Activated CD4-positive, alpha-beta memory T cell treated with anti-CD3 and anti-CD28 coated beads, Interleukin-2, amount 10 ng/mL, durations not matched to agents 7 days and 5 days (primary cell): ENCODE measurements at regions not wholly inside any gene's neighbourhood (a gene's known extent, or its start where the extent isn't known, plus 50 kb on each side); places are given as distances from the start of the nearest gene placed in this dataset.
"Not testable (repeated sequence)": the region's sequence is repeated elsewhere in the genome, so short reads cannot be mapped to it uniquely, and the experiment has no call there.

ENCODE experiments used
- CTCF ChIA-PET: fragments of 350-600 bp; sonication (Branson Sonifier 250); formaldehyde crosslinking; loops from one replicate; lab custom pipeline; 2021; ENCODE audit warnings: antibody characterized with exemption, inconsistent platforms; lab: Charles Lee
- POLR2A ChIA-PET: fragments of 350-600 bp; sonication (Branson Sonifier 250); formaldehyde crosslinking; loops from one replicate; lab custom pipeline; 2021; ENCODE audit warnings: antibody characterized with exemption; lab: Charles Lee
- DNase-seq: peaks from one replicate; pipeline ENCODE4 v3.0.0-alpha.2; 2020
- H3K27ac Mint-ChIP-seq: one replicate; pipeline ENCODE4 v1.8.0; 2021; ENCODE audit warnings: mild to moderate bottlenecking, mixed read lengths
- H3K27me3 Mint-ChIP-seq: one replicate; pipeline ENCODE4 v1.8.0; 2021; ENCODE audit warnings: mixed read lengths
- H3K36me3 Mint-ChIP-seq: one replicate; pipeline ENCODE4 v1.8.0; 2021; ENCODE audit warnings: low read depth, mixed read lengths
- H3K4me1 Mint-ChIP-seq: one replicate; pipeline ENCODE4 v1.8.0; 2021; ENCODE audit warnings: mixed read lengths
- H3K4me3 Mint-ChIP-seq: one replicate; pipeline ENCODE4 v1.8.0; 2021; ENCODE audit warnings: mild to moderate bottlenecking, mixed read lengths
- H3K9me3 Mint-ChIP-seq: one replicate; pipeline ENCODE4 v1.8.0; 2021; ENCODE audit warnings: mixed read lengths

- H3K4me1 Mint-ChIP-seq = no peaks in the 10 kb centered on the region
- CTCF ChIA-PET = interaction anchor here (0.7 kb wide), 1 partner anchor 105 kb away, joined by 4 read pairs; no protein-coding TSS in a partner anchor
Observed at GRCh38 chr1:232150770-232151548, 479.0 kb downstream of the SIPA1L2 start.

GRCh38 chr1:232149287-232150201, 480.4 kb downstream of the SIPA1L2 start:
- POLR2A ChIA-PET = no interaction called here
- peaks cover 6% of the 10 kb centered on the region for H3K27me3 Mint-ChIP-seq
- CTCF ChIA-PET = no interaction called here
- H3K27ac Mint-ChIP-seq = no peak overlapping the region
- H3K9me3 Mint-ChIP-seq = no peaks in the 10 kb centered on the region
- H3K4me1 Mint-ChIP-seq = no peaks in the 10 kb centered on the region
- H3K36me3 Mint-ChIP-seq = no peaks in the 10 kb centered on the region
- no peak for DNase-seq
- H3K4me3 Mint-ChIP-seq = no peak overlapping the region

More at GRCh38 chr1:232150770-232151548, 479.0 kb downstream of the SIPA1L2 start:
- peaks cover 6% of the 10 kb centered on the region for H3K27me3 Mint-ChIP-seq
- no peaks in the 10 kb centered on the region for H3K36me3 Mint-ChIP-seq
- no peak for DNase-seq
- POLR2A ChIA-PET = no interaction called here
- H3K4me3 Mint-ChIP-seq = no peak overlapping the region
- peaks cover 2% of the 10 kb centered on the region for H3K9me3 Mint-ChIP-seq
- no peak overlapping the region for H3K27ac Mint-ChIP-seq

- ChIA-PET CTCF (no interaction called here), POLR2A (no interaction called here)
- no peaks in the 10 kb centered on the region for H3K9me3 Mint-ChIP-seq
- no peaks in the 10 kb centered on the region for H3K4me1 Mint-ChIP-seq
- DNase-seq = no peak
- no peak overlapping the region for H3K27ac Mint-ChIP-seq
- no peaks in the 10 kb centered on the region for H3K36me3 Mint-ChIP-seq
- H3K4me3 Mint-ChIP-seq = no peak overlapping the region
- peaks cover 6% of the 10 kb centered on the region for H3K27me3 Mint-ChIP-seq
Observed at GRCh38 chr1:232147215-232147614, 482.7 kb downstream of the SIPA1L2 start.

GRCh38 chr1:232146514-232146913, 483.4 kb downstream of the SIPA1L2 start:
- DNase-seq = no peak
- Mint-ChIP-seq H3K27ac (no peak overlapping the region), H3K4me1 (no peaks in the 10 kb centered on the region), H3K36me3 (no peaks in the 10 kb centered on the region), H3K9me3 (no peaks in the 10 kb centered on the region), H3K4me3 (no peak overlapping the region), H3K27me3 (peaks cover 6% of the 10 kb centered on the region)
- ChIA-PET POLR2A (no interaction called here), CTCF (no interaction called here)

- Mint-ChIP-seq H3K4me1 (no peaks in the 10 kb centered on the region), H3K27ac (no peak overlapping the region), H3K4me3 (no peak overlapping the region), H3K9me3 (no peaks in the 10 kb centered on the region), H3K27me3 (peaks cover 6% of the 10 kb centered on the region), H3K36me3 (no peaks in the 10 kb centered on the region)
- CTCF ChIA-PET = no interaction called here
- POLR2A ChIA-PET = no interaction called here
- no peak for DNase-seq
Observed at GRCh38 chr1:232145768-232146167, 484.2 kb downstream of the SIPA1L2 start.

- no peaks in the 10 kb centered on the region for H3K4me1 Mint-ChIP-seq
- peaks cover 7% of the 10 kb centered on the region for H3K27me3 Mint-ChIP-seq
- no peak overlapping the region for H3K4me3 Mint-ChIP-seq
- ChIA-PET POLR2A (no interaction called here), CTCF (no interaction called here)
- no peak overlapping the region for H3K27ac Mint-ChIP-seq
- no peak for DNase-seq
- no peaks in the 10 kb centered on the region for H3K36me3 Mint-ChIP-seq
- no peaks in the 10 kb centered on the region for H3K9me3 Mint-ChIP-seq
Observed at GRCh38 chr1:232144696-232145230, 485.2 kb downstream of the SIPA1L2 start.

- Mint-ChIP-seq H3K27ac (no peak overlapping the region), H3K27me3 (peaks cover 7% of the 10 kb centered on the region), H3K36me3 (no peaks in the 10 kb centered on the region), H3K9me3 (no peaks in the 10 kb centered on the region), H3K4me1 (no peaks in the 10 kb centered on the region), H3K4me3 (no peak overlapping the region)
- CTCF ChIA-PET = no interaction called here
- POLR2A ChIA-PET = no interaction called here
- no peak for DNase-seq
Observed at GRCh38 chr1:232143315-232143886, 486.5 kb downstream of the SIPA1L2 start.

GRCh38 chr1:232142403-232143314, 487.3 kb downstream of the SIPA1L2 start:
- no peaks in the 10 kb centered on the region for H3K9me3 Mint-ChIP-seq
- DNase-seq = no peak
- H3K4me1 Mint-ChIP-seq = no peaks in the 10 kb centered on the region
- H3K4me3 Mint-ChIP-seq = no peak overlapping the region
- ChIA-PET POLR2A (no interaction called here), CTCF (no interaction called here)
- no peak overlapping the region for H3K27ac Mint-ChIP-seq
- no peaks in the 10 kb centered on the region for H3K36me3 Mint-ChIP-seq
- H3K27me3 Mint-ChIP-seq = peaks cover 5% of the 10 kb centered on the region

- DNase-seq, H3K9me3 Mint-ChIP-seq, H3K4me1 Mint-ChIP-seq, H3K4me3 Mint-ChIP-seq, H3K36me3 Mint-ChIP-seq, H3K27me3 Mint-ChIP-seq, CTCF ChIA-PET, H3K27ac Mint-ChIP-seq, POLR2A ChIA-PET: not testable (repeated sequence)
Observed at GRCh38 chr1:232141167-232141448, 488.8 kb downstream of the SIPA1L2 start.

GRCh38 chr1:232140419-232141166, 489.3 kb downstream of the SIPA1L2 start:
- H3K4me1 Mint-ChIP-seq = no peaks in the 10 kb centered on the region
- H3K36me3 Mint-ChIP-seq = no peaks in the 10 kb centered on the region
- peaks cover 1% of the 10 kb centered on the region for H3K27me3 Mint-ChIP-seq
- DNase-seq = no peak
- peaks cover 3% of the 10 kb centered on the region for H3K9me3 Mint-ChIP-seq
- CTCF ChIA-PET = no interaction called here
- no peak overlapping the region for H3K4me3 Mint-ChIP-seq
- POLR2A ChIA-PET = no interaction called here
- no peak overlapping the region for H3K27ac Mint-ChIP-seq

GRCh38 chr1:232139444-232139843, 490.5 kb downstream of the SIPA1L2 start:
- no peak for DNase-seq
- H3K36me3 Mint-ChIP-seq = no peaks in the 10 kb centered on the region
- H3K9me3 Mint-ChIP-seq = peaks cover 3% of the 10 kb centered on the region
- CTCF ChIA-PET = no interaction called here
- H3K27ac Mint-ChIP-seq = no peak overlapping the region
- no peak overlapping the region for H3K4me3 Mint-ChIP-seq
- POLR2A ChIA-PET = no interaction called here
- H3K4me1 Mint-ChIP-seq = no peaks in the 10 kb centered on the region
- H3K27me3 Mint-ChIP-seq = peaks cover 1% of the 10 kb centered on the region

- CTCF ChIA-PET = no interaction called here
- POLR2A ChIA-PET = no interaction called here
- DNase-seq = no peak
- Mint-ChIP-seq H3K27ac (no peak overlapping the region), H3K27me3 (peaks cover 1% of the 10 kb centered on the region), H3K4me1 (no peaks in the 10 kb centered on the region), H3K4me3 (no peak overlapping the region), H3K36me3 (no peaks in the 10 kb centered on the region), H3K9me3 (peaks cover 3% of the 10 kb centered on the region)
Observed at GRCh38 chr1:232138044-232138443, 491.9 kb downstream of the SIPA1L2 start.
